HG02938 (cell line): ENCODE measurements at regions not wholly inside any gene's neighbourhood (a gene's known extent, or its start where the extent isn't known, plus 50 kb on each side); places are given as distances from the start of the nearest gene placed in this dataset.
"Not testable (repeated sequence)": the region's sequence is repeated elsewhere in the genome, so short reads cannot be mapped to it uniquely, and the experiment has no call there.

ENCODE experiments used
- ATAC-seq: cut with Tn5 transposase; IDR thresholded peaks from one replicate; pipeline ENCODE4 v1.9.1; 2021; ENCODE audit warnings: mild to moderate bottlenecking, moderate library complexity; ENCODE audit not compliant: unreplicated experiment

DNA sequence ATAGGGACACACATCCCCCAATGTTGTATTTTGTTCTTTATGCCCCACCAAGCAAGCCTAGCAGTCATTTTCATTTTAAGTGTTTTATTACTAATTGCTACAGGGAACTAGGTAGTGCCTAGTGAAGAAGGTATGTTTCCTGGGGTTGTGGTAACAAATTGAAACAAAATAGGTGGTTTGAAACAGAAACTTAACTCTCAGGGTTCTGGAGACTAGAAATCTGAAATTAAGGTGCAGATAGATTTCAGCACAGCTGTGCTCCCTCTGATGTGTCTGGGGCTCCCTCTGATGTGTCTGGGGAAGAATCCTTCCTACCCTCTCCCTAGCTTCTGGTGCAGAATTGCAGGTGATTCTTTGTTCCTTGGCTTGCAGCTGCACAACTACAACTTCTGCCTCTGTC lies 390.1 kb downstream of the ZFHX3 start:
- peak; percentile 97 for ATAC-seq

DNA sequence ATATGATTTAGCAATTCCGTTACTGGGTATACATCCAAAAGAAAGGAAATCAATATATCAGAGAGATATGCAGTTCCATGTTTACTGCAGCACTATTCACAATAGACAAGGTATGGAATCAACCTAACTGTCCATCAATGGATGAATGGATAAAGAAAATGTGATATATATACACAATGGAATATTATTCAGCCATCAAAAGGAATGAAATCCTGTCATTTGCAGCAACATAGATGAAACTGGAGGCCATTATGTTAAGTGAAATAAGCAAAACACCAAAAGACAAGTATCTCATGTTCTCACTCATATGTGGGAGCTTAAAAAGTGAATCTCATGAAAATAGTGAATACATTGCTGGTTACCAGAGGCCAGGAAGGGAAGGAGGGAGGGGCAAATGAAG lies 390.8 kb downstream of the ZFHX3 start:
- no peak for ATAC-seq

DNA sequence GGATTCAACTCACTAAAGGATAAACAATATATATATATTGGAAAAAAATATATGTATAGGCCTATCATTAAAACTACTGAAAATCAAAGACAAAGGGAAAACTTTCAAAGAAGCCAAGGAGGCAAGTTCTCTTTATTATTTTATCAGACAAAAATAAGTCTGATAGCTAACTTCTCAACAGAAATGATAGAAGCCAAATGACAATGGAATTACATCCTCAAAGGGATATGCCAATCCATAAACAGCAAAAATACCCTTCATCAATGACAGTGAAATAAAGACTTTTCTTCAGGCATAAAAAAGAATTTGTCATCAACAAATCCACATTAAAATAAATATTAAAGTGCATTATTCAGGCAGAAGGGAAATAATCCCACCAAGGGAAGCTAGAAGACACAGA lies 393.4 kb downstream of the ZFHX3 start:
- ATAC-seq, result no peak

DNA sequence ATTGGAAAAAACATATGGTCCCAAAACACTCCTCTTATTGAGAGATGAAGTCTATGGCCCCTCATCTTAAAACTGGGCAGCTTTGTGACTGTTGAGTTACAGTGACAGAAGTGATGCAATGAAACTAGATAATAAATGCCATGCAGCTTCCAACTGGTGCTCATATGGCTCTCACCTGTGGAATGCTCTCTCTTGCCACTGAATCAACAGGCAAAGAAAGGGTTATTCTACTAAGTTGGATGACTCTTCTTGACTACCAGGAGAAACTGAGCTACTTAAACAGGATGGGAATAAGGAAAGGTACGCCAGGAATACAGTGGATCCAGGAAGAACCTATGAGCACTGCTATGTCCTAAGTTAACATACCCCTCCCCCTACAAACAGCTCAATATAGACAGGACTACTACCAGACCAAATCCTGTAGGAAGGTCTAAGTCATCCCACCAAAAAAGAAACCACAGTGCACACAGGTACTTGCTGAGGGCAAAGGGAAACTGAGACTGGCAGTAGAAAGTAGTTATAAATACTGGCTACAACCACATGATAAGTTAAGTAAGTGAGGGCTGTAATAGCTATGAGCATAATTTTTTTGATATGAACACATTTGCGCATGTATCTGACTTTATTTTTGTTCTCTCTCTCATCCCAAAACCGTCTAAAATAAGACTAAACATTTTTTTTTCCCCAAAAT lies 398.5 kb downstream of the ZFHX3 start:
- no peak for ATAC-seq

DNA sequence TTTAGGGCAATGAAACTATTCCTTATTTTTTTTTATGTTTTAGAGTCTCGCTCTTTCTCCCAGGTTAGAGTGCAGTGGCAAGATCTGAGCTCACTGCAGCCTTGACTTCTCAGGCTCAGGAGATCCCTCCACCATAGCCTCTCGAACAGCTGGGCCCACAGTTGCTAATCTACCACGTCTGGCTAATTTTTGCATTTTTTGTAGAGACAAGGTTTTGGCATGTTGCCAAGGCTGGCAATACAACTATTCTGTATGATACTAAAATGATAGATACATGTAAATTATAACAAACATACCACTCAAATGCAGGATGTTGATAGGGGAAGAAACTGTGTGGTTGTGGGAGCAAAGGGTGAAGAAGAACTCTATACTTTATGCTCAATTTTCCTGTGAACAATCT lies 401.3 kb downstream of the ZFHX3 start:
- ATAC-seq, result no peak

DNA sequence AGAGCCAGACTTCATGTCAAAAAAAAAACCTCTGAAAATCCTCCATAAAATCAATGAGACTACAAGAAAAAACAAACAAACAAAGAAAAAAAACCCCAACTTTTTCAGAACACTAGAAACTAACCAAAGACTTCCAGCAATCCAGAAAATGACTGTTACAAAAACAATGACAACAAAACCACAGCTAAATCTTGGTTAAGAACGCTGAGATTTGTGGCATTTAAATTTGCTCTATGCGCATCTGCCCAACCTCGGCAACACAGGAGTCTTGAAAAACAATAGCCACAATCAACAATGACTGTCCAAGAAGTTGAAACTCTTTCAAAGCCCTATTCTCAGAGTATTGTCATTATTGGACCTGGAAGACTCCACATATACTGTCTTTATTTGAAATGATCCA lies 402.4 kb downstream of the ZFHX3 start:
- no peak for ATAC-seq

DNA sequence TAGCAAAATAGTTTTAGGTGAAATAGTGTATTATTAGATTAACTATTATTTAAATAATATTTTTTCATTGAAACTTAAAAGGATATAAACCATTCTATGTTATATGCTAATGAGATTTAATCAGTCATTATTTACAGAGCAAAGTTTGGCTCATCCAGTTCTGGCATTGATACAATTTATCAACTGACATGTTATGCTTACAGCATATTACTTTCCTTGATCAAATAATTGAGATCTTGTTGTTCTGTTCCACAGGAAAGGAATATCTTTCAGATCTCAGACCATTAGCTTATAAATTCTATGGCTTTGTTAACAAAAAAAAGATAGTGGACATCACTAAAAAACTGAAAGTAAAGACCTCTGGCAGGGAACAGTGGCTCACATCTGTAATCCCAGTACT lies 403.0 kb downstream of the ZFHX3 start:
- ATAC-seq, result no peak

DNA sequence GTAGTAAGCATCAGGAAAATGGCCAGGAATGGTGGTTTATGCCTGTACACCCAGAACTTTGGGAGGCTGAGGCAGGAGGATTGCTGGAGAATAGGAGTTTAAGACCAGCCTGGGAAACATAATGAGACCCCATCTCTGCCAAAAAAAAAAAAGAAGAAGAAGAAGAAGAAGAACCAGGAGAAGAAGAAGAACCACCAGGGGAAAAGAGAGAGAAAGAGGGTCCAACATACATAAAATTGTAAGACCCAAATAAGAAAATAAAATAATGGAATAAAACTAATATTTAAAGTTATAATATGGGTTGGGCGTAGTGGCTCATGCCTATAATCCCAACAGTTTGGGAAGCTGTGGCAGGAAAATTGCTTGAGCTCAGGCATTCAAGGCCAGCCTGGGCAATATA lies 408.4 kb downstream of the ZFHX3 start:
- ATAC-seq, result no peak

DNA sequence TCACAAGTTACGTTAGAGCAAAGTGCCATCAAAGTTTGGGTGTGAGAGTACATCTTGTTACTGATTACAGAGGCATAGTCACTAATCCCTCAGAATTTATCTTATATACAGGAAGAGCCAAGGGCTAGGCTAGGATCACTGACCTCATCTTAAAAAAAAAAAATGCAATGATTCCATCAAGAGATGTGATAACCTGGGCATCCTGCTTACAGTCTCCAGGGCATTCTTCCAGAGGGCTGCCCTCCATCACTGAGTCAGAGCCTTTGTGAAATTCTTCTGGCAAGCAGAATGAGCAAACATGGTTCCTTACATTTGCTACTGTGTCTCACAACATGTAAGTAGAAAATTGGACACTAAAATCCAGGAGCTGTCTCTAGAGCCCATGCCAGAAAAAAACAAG lies 410.6 kb downstream of the ZFHX3 start:
- no peak for ATAC-seq

DNA sequence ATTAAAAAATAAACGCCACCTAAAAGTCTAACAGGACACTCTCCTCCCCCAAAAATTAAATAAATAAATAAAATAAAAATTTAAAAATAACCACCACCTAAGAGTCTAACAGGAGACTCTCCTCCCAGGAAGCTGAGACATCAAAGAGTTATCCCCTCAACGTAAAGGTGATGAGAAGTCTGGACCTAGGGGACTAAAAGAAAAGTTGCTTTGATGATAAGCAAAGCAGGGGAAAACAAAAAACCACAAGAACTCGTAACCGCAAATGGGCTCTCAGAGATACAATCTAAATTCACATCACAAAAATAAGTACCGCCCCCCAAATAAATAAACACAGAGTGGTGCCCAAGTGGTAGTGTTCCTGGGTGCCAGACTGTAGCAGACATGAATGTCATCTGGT lies 412.2 kb downstream of the ZFHX3 start:
- no peak for ATAC-seq

DNA sequence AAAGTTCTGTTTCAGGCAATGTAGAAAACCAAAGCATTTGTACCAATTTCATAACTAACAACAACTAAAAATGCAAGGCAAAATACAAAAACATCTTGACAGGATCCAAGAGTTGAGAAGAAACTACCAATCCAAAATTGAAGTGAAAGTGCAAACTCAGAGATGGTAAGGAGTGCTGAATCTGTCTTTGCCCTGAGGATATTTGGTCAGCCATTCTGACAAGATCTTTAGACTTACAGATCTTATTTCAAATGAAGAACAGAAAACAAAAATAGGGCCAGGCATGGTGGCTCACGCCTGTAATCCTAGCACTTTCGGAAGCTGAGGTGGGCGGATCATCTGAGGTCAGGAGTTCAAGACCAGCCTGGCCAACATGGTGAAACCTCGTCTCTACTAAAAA lies 412.8 kb downstream of the ZFHX3 start:
- no peak for ATAC-seq

DNA sequence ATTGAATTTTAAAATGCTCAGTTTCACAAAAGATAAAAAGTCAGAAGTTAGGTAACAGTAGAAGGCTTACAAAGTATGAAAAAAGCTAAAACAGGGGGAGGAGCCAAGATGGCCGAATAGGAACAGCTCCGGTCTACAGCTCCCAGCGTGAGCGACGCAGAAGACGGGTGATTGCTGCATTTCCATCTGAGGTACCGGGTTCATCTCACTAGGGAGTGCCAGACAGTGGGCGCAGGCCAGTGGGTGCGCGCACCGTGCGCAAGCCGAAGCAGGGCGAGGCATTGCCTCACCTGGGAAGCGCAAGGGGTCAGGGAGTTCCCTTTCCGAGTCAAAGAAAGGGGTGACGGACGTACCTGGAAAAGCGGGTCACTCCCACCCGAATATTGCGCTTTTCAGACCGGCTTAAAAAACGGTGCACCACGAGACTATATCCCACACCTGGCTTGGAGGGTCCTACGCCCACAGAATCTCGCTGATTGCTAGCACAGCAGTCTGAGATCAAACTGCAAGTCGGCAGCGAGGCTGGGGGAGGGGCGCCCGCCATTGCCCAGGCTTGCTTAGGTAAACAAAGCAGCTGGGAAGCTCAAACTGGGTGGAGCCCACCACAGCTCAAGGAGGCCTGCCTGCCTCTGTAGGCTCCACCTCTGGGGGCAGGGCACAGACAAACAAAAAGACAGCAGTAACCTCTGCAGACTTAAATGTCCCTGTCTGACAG lies 420.6 kb downstream of the ZFHX3 start:
- not testable (repeated sequence) for ATAC-seq

DNA sequence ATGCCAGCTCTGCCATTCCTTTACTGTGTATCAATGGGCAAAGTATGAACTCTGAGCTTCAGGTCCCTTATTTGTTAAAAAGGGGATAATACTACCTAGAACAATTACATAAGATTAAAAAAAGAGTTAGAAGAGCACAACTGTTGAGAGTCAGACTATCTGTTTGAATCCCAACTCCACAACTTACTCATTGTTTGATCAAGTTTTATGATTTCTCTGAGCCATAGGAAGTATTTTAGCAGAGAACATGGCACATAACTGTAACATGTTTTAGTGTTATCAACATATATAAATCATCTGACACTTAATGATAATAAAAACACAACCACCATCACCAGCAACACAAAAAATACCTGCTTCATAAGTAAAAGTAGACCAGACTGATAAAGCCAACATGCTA lies 421.3 kb downstream of the ZFHX3 start:
- ATAC-seq, result no peak

DNA sequence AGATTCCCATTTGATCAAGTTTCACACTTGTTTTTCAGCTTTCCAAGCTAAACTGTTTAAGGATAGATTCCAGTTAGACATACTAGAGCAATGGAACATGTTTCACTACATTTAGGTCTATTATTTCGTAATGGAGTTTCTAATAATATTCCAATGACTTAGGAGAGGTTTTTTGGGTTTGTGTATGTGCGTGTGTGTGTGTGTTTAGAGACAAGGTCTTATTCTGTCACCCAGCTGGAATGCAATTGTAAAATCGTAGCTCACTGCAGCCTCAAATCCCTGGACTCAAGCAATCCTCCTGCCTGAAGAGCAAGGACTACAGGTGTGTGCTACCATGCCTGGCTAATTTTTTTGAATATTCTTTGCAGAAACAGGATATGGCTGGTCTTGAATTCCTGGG lies 426.3 kb downstream of the ZFHX3 start:
- no peak for ATAC-seq

DNA sequence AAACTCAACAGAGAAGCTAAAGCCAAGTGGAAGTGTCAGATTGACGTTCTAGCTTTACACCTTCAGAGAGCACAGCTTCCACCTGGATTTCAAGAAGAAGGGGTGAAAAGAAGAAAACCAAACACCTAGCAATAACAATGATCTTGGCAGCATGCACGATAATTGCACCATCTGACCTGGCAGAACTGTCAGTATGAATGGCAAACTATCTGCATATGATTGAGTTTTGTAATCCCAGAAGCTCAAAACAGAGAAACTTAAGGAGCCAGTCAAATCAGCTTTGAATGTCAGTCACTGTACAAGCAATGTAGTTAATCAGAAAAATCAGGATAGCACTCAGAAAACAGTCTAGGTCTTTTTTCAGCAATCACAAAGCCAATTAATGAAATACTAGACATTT lies 427.1 kb downstream of the ZFHX3 start:
- no peak for ATAC-seq

DNA sequence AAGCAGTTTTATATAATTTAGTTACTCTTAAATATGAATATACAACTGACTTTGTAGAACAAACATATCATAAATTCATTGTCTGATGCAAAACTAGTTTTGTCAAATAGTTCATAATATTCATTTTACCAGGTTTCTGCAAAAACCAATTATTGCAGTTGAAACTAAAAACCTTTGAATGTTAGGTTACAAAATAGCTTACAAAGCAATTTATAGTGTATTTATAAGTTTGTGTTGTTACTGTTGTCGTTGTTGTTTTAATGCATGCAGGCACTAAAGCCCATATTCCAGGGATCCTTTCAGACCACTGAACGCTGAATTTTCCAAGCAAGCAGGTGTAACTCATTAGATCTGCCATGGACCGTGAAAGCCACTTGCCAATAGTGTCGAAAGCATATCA lies 427.6 kb downstream of the ZFHX3 start:
- ATAC-seq, result no peak

DNA sequence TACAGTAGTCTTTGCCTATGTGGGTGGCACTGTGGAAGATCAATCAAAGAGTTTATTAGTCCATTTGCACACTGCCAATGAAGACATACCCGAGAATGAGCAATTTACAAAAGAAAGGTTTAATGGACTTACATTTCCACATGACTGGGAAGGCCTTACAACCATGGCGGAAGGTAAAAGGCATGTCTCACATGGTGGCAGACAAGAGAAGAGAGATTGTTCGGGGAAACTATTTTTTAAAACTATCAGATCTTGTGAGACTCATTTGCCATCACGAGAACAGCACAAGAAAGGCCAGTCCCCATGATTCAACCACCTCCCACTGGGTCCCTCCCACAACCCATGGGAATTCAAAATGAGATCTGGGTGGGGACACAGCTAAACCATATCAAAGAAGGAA lies 432.1 kb downstream of the ZFHX3 start:
- ATAC-seq, result no peak

DNA sequence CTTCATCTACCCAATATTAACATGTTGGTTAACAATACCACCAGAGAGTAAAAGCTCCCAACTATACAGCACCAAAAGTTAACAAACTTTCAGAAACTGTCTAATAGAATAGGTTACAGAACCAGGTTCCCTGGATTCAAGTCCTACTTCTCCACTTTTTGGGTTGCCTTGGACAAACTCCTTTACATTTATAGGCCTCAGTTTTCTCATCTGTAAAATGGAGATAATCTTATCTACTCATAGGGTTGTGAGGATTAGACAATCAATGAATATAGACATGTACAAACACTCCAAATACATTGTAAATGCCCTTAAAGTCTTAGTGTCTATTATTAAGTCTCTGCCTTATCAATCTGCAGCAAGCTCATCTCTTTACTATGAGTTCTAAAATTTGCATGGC lies 435.2 kb downstream of the ZFHX3 start:
- ATAC-seq, result no peak

DNA sequence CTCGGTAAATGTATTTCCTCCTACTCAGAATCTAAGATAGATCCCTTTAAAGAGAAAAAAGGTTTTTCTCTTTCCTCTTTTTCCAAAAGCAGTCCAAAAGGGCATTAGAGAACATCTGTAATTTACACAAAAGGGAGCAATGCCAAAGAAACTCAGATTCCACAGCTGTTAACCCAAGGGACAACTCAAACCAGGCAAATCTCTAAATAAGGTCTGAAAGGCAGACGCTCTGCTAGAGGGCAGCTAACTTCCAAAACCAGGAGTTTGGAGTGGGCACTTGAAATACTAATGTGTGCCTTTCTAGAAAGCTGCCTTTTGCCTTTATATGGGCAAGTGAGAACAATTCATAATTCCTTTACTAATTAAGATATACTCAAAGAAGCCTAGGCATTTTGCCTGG lies 435.7 kb downstream of the ZFHX3 start:
- ATAC-seq, result no peak

DNA sequence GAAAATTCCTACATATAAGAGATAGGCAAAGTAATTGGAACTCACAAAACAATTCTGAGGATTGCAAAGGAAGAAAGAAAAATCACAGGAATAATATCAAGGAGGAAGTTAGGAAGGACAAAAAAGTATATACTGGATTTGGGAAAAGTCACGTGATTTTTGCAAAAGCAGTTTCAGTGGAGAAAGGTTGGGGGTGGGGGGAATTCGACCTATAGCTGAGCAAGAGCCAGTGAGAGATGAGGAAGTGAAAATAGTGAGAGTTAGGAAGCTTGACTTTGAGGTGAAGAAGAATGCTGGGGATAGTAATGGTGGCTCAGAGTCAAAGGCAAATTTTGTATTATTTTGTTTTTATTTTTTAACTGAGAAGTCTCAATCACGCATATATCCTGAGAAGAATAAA lies 438.0 kb upstream of the PMFBP1 start:
- ATAC-seq, result no peak

DNA sequence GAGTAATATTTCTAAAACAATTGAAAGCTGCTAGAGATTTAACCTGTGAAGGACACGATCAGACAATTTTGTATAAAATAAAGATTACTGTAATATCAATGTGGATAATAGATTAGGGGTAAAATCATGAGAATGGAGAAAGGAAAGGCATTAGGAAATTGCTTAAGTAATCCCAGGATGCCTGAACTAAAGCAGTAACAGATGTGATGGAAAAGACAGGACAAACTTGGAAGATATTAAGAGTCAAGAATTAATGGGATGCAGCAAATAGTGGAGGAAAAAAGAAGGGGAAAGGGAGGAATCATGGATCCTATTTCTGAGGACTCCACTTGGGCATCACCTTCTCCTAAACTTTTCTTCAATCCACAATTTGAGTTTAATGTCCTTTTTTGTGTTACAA lies 437.1 kb upstream of the PMFBP1 start:
- no peak for ATAC-seq

DNA sequence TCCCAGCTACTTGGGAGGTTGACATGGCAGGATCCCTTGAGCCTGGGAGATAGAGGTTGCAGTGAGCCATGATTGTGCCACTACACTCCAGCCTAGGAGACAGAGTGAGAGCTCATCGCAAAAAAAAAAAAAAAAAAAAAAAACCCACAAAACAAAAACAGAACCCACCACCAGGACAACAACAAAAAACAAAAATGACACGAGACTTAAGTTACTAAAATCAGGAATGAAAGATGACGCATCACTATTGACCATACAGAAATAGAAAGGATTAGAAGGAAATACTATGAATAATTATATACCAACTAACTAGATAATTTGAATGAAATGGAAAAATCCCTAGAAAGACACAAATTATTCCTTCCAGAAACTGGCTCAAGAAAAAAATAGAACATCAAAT lies 432.4 kb upstream of the PMFBP1 start:
- peak; percentile 64 for ATAC-seq

DNA sequence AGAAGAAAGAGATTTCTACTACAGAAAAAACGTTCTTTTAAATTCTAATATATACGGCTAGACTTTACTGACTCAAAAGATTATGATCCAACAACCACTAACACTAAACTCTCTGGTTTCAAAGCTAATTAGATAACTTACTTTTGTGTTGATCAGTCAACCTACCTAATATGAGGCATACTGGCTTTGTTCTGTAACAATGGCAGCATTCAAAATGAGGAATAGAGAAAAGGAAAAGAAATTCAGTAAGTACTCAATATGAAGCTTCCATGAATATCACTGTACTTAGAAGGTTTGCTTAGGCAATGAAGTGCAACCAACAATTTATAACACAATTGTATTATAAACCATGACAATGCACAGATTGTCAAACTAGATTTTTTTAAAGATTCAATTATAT lies 430.5 kb upstream of the PMFBP1 start:
- no peak for ATAC-seq
